ENCODE measurements at regions not wholly inside any gene's neighbourhood (a gene's known extent, or its start where the extent isn't known, plus 50 kb on each side); places are given as distances from the start of the nearest gene placed in this dataset.

DNA sequence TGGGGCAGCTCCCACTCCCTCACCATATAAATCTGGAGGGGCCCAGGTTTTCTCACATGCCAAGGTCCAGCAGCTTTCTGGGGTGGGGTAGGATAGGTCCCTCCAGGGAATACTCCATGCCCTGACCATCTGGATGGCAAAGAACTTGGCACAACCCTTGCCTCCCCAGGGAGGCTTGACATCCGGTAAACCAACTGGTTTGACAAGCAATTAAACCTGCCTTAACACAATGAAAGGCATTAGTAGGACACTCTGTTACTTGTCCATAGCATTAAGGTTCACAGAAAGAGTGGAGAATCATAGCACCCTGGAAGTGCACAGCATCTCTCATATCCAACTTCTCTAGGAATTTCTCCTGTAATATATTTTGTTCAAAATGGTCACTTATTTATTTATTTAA lies 63.9 kb upstream of the MAF start:
- no peak overlapping the region for H3K27ac Mint-ChIP-seq
- H3K4me3 Mint-ChIP-seq = no peak overlapping the region
- H3K36me3 Mint-ChIP-seq = no peaks in the 10 kb centered on the region
- POLR2A ChIA-PET = no interaction called here
- H3K9me3 Mint-ChIP-seq = peaks cover 0 to 8% (median 3%) of the 10 kb centered on the region in 9 donors
- DNase-seq (no peak), ATAC-seq (no peak)
- peaks cover 0 to 6% (median 0%) of the 10 kb centered on the region in 5 donors for H3K27me3 Mint-ChIP-seq
- H3K4me1 Mint-ChIP-seq = no peaks in the 10 kb centered on the region

DNA sequence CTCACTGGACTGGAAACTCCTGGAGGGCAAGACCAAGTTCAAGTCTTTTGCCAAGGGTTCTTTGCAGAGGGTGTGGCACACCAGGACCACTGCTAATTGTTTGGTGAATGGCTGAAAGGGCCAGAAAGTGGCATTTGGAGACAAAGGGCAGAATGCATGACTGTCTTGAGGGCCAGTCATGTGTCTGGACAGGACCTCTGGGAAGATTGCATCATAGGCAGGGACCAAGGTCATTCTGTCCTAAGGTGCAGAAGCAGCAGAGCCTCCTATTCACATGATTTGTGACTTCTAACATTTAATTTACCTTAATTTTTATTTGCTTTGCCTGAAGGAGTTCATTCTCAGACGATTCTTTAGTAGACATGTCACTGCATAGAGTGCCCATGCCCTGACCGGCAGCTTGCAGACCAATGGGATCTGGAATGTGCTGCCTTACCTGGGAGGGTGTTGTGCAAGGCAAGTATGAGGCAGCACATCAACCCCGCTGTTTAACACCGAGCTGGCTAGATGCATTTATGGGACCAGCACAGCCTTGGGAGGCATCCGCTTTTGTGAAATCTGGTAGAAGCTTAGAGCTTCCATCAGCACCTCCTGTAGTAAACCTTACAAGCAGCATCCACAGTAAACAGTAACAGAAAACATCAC lies 62.3 kb upstream of the MAF start:
- no peaks in the 10 kb centered on the region for H3K4me1 Mint-ChIP-seq
- H3K4me3 Mint-ChIP-seq = no peak overlapping the region
- DNase-seq = no peak
- peaks cover 0 to 4% (median 0%) of the 10 kb centered on the region in 9 donors for H3K9me3 Mint-ChIP-seq
- ATAC-seq = no peak
- no peaks in the 10 kb centered on the region for H3K36me3 Mint-ChIP-seq
- H3K27me3 Mint-ChIP-seq = peaks cover 0 to 6% (median 0%) of the 10 kb centered on the region in 5 donors
- H3K27ac Mint-ChIP-seq = no peak overlapping the region
- POLR2A ChIA-PET = no interaction called here

DNA sequence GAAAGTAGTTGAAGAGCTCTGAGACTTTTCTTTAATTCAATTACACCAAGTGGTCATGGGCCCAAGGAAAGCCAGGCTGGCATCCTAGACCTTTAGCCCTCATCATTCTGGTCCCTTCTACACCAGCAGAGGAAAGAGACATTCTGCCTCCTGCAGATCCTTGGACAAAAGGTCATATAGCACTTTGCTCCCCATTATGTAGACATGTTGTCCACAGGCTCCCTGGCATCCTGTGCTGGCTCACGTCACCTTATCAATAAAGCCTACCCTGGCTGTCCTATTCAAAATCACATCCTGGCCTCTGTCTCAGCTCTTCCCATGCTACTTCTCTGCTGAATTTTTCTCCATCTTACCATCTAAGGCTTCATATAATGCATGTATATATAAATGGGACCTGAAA lies 61.6 kb upstream of the MAF start:
- Mint-ChIP-seq H3K9me3 (peaks cover 0 to 4% (median 0%) of the 10 kb centered on the region in 9 donors), H3K27ac (no peak overlapping the region), H3K27me3 (peaks cover 0 to 6% (median 0%) of the 10 kb centered on the region in 5 donors), H3K36me3 (no peaks in the 10 kb centered on the region), H3K4me1 (no peaks in the 10 kb centered on the region), H3K4me3 (no peak overlapping the region)
- DNase-seq (no peak), ATAC-seq (no peak)
- POLR2A ChIA-PET = no interaction called here

DNA sequence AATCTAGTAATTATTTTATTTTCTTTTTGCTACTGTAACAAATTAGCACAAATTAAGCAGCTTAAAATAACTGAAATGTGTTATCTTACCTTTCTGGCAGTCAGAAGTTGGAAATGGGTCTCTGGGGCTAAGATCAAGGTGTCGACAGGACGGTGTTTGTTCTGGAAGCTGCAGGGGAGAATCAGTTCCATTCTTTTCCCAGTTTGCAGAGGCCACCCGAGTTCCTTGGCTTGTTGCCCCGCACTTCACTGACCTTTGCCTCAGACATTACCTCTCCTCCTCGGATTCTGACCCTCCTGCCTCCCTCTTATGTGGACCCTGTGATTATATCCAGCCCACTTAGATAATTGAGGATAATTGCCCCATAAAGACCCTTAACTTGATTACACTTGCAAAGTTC lies 61.0 kb upstream of the MAF start:
- no peak for DNase-seq
- Mint-ChIP-seq H3K9me3 (peaks cover 0 to 4% (median 0%) of the 10 kb centered on the region in 9 donors), H3K4me3 (no peak overlapping the region), H3K27ac (no peak overlapping the region), H3K27me3 (peaks cover 0 to 6% (median 0%) of the 10 kb centered on the region in 5 donors), H3K4me1 (no peaks in the 10 kb centered on the region), H3K36me3 (no peaks in the 10 kb centered on the region)
- ATAC-seq = no peak
- POLR2A ChIA-PET = no interaction called here

DNA sequence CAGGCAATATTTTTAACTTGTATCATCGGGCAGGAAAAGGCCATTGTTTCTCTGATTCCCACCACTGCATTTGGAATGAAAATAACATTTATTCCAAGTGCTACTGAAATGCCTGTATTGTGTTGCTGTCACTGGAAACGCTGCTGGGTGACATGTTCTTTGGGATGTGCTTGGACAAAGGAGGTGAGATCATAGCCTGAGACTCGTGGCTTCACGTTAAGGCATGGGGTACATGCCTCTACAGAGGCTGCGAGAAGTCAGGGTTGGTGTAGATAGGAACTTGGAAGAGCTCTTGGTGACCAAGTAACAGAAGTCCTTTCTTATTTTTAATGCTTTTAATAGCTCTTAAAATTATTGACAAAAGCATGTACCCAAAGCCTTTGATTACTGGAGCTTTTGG lies 58.8 kb upstream of the MAF start:
- DNase-seq = no peak
- Mint-ChIP-seq H3K36me3 (no peaks in the 10 kb centered on the region), H3K27me3 (peaks cover 0 to 6% (median 0%) of the 10 kb centered on the region in 5 donors), H3K4me1 (no peaks in the 10 kb centered on the region), H3K27ac (no peak overlapping the region), H3K4me3 (no peak overlapping the region), H3K9me3 (peaks cover 0 to 4% (median 0%) of the 10 kb centered on the region in 9 donors)
- no peak for ATAC-seq
- POLR2A ChIA-PET = no interaction called here

- POLR2A ChIA-PET = no interaction called here
- no peaks in the 10 kb centered on the region for H3K36me3 Mint-ChIP-seq
- ATAC-seq (no peak), DNase-seq (no peak)
- no peaks in the 10 kb centered on the region for H3K4me1 Mint-ChIP-seq
- H3K4me3 Mint-ChIP-seq = no peak overlapping the region
- no peak overlapping the region for H3K27ac Mint-ChIP-seq
- H3K27me3 Mint-ChIP-seq = peaks cover 0 to 4% (median 0%) of the 10 kb centered on the region in 5 donors
- H3K9me3 Mint-ChIP-seq = peaks cover 0 to 1% (median 0%) of the 10 kb centered on the region in 9 donors
Observed at GRCh38 chr16:79658301-79659033, 57.9 kb upstream of the MAF start.

GRCh38 chr16:79656553-79657115 lies 56.1 kb upstream of the MAF start:
- Mint-ChIP-seq H3K36me3 (no peaks in the 10 kb centered on the region), H3K9me3 (no peaks in the 10 kb centered on the region), H3K4me1 (no peaks in the 10 kb centered on the region), H3K27ac (no peak overlapping the region), H3K27me3 (peaks cover 0 to 4% (median 0%) of the 10 kb centered on the region in 5 donors), H3K4me3 (no peak overlapping the region)
- POLR2A ChIA-PET = no interaction called here
- DNase-seq (no peak), ATAC-seq (no peak)

GRCh38 chr16:79653373-79653891 lies 52.9 kb upstream of the MAF start:
- POLR2A ChIA-PET = no interaction called here
- Mint-ChIP-seq H3K9me3 (no peaks in the 10 kb centered on the region), H3K36me3 (no peaks in the 10 kb centered on the region), H3K4me3 (no peak overlapping the region), H3K27ac (no peak overlapping the region), H3K4me1 (no peaks in the 10 kb centered on the region), H3K27me3 (peaks cover 0 to 8% (median 0%) of the 10 kb centered on the region in 5 donors)
- no peak for DNase-seq
- ATAC-seq = no peak

GRCh38 chr16:79651363-79651762 lies 50.8 kb upstream of the MAF start:
- peaks cover 0 to 8% (median 0%) of the 10 kb centered on the region in 5 donors for H3K27me3 Mint-ChIP-seq
- no peak for DNase-seq
- POLR2A ChIA-PET = no interaction called here
- no peak for ATAC-seq
- no peak overlapping the region for H3K4me3 Mint-ChIP-seq
- H3K4me1 Mint-ChIP-seq = no peaks in the 10 kb centered on the region
- no peaks in the 10 kb centered on the region for H3K9me3 Mint-ChIP-seq
- H3K36me3 Mint-ChIP-seq = no peaks in the 10 kb centered on the region
- H3K27ac Mint-ChIP-seq = no peak overlapping the region

Measured in naive thymus-derived CD8-positive, alpha-beta T cell (primary cell).